KG1 (cell line): ENCODE measurements at regions not wholly inside any gene's neighbourhood (a gene's known extent, or its start where the extent isn't known, plus 50 kb on each side); places are given as distances from the start of the nearest gene placed in this dataset.
"Not testable (repeated sequence)": the region's sequence is repeated elsewhere in the genome, so short reads cannot be mapped to it uniquely, and the experiment has no call there.

Experiments used
- DNase-seq: peaks from one replicate; lab custom pipeline; 2025; lab: John Stamatoyannopoulos, UW

GRCh38 chr11:112310848-112311247 lies 50.2 kb upstream of the PLET1 start:
- no peak for DNase-seq

GRCh38 chr11:112315057-112315720 lies 54.5 kb upstream of the PLET1 start:
- no peak for DNase-seq

GRCh38 chr11:112315861-112316739 lies 55.4 kb upstream of the PLET1 start:
- no peak for DNase-seq

GRCh38 chr11:112316971-112317370 lies 56.3 kb upstream of the PLET1 start:
- no peak for DNase-seq

- DNase-seq: no peak
Observed at GRCh38 chr11:112318184-112318591, 57.5 kb upstream of the PLET1 start.

GRCh38 chr11:112318661-112319060 lies 58.0 kb upstream of the PLET1 start:
- no peak for DNase-seq

GRCh38 chr11:112320668-112321067 lies 60.0 kb upstream of the PLET1 start:
- no peak for DNase-seq

GRCh38 chr11:112321501-112322172 lies 61.0 kb upstream of the PLET1 start:
- no peak for DNase-seq

- no peak for DNase-seq
Observed at GRCh38 chr11:112322173-112322790, 61.6 kb upstream of the PLET1 start.

GRCh38 chr11:112334381-112334780 lies 73.7 kb upstream of the PLET1 start:
- DNase-seq: no peak

GRCh38 chr11:112336356-112336886 lies 75.8 kb upstream of the PLET1 start:
- DNase-seq: no peak

- no peak for DNase-seq
Observed at GRCh38 chr11:112339566-112339965, 78.9 kb upstream of the PLET1 start.

GRCh38 chr11:112343368-112344039 lies 82.8 kb upstream of the PLET1 start:
- DNase-seq: no peak

- DNase-seq: no peak
Observed at GRCh38 chr11:112344040-112344413, 83.4 kb upstream of the PLET1 start.

- no peak for DNase-seq
Observed at GRCh38 chr11:112345166-112345565, 84.5 kb upstream of the PLET1 start.

- no peak for DNase-seq
Observed at GRCh38 chr11:112345706-112346105, 85.0 kb upstream of the PLET1 start.

- no peak for DNase-seq
Observed at GRCh38 chr11:112346586-112346985, 85.9 kb upstream of the PLET1 start.

GRCh38 chr11:112348480-112349029 lies 87.9 kb upstream of the PLET1 start:
- no peak for DNase-seq

- not testable (repeated sequence) for DNase-seq
Observed at GRCh38 chr11:112351423-112351822, 90.8 kb upstream of the PLET1 start.

GRCh38 chr11:112352907-112353306 lies 92.2 kb upstream of the PLET1 start:
- no peak for DNase-seq

- DNase-seq: no peak
Observed at GRCh38 chr11:112354364-112354763, 93.7 kb upstream of the PLET1 start.
